H1 (cell line): ENCODE measurements at regions not wholly inside any gene's neighbourhood (a gene's known extent, or its start where the extent isn't known, plus 50 kb on each side); places are given as distances from the start of the nearest gene placed in this dataset.

Source experiments
- CEBPB ChIP-seq: IDR thresholded peaks from 2 replicates; pipeline ENCODE4 v1.6.1; 2012; ENCODE audit warnings: low read depth, low read length
- CHD1 ChIP-seq: IDR thresholded peaks from 2 replicates; pipeline ENCODE4 v1.6.1; 2012; ENCODE audit warnings: low read depth, low read length, improper control_type of control experiment
- POLR2A ChIP-seq, 2 experiments: IDR thresholded peaks; 1 replicate in 1 of 2; 2 replicates in 1 of 2; pipeline ENCODE4 v1.6.1; 2011; ENCODE audit warnings: low read depth in 2 of 2, low read length in 2 of 2, mild to moderate bottlenecking in 2 of 2; ENCODE audit errors: control extremely low read depth in 1 of 2
- RAD21 ChIP-seq, 2 experiments: IDR thresholded peaks in 1 of 2; conservative IDR thresholded peaks in 1 of 2; 2 replicates each; pipeline ENCODE4 v1.6.1; 2011; ENCODE audit warnings: low read depth in 2 of 2, low read length in 2 of 2, improper control_type of control experiment in 1 of 2, inconsistent platforms in 1 of 2, mild to moderate bottlenecking in 1 of 2, moderate library complexity in 1 of 2
- RXRA ChIP-seq: IDR thresholded peaks from 2 replicates; pipeline ENCODE4 v1.6.1; 2011; ENCODE audit warnings: low read depth, mild to moderate bottlenecking, low read length, moderate library complexity; ENCODE audit not compliant: insufficient read depth
- SRF ChIP-seq: IDR thresholded peaks from 2 replicates; pipeline ENCODE4 v1.6.1; 2011; ENCODE audit warnings: mild to moderate bottlenecking, low read depth, low read length, moderate library complexity

GRCh38 chr9:107650995-107651394 lies 161.4 kb upstream of the KLF4 start (continued):
- no peak for TF ChIP-seq CEBPB
- TF ChIP-seq RXRA: no peak
- TF ChIP-seq CHD1: no peak
- TF ChIP-seq POLR2A (IDR thresholded peaks at IDR 0.05; ENCODE audit: control extremely low read depth in 1 of 2, low read depth in 2 of 2, low read length in 2 of 2): no peak
- no peak for TF ChIP-seq RAD21 (IDR thresholded peaks at IDR 0.05 in 1 of 2, conservative IDR thresholded peaks at IDR 0.05 in 1 of 2; ENCODE audit: low read depth in 2 of 2, low read length in 2 of 2)
- no peak for TF ChIP-seq SRF
